Activated naive CD8-positive, alpha-beta T cell treated with anti-CD3 and anti-CD28 coated beads, Interleukin-2, amount 50 U/mL, for 16 hours (primary cell): ENCODE measurements at regions not wholly inside any gene's neighbourhood (a gene's known extent, or its start where the extent isn't known, plus 50 kb on each side); places are given as distances from the start of the nearest gene placed in this dataset.
"Not testable (repeated sequence)": the region's sequence is repeated elsewhere in the genome, so short reads cannot be mapped to it uniquely, and the experiment has no call there.

Experiments used
- DNase-seq: peaks from one replicate; pipeline ENCODE4 v3.0.0-alpha.2; 2020; ENCODE audit warnings: low read depth, low spot score

- not testable (repeated sequence) for DNase-seq
Observed at GRCh38 chr10:46802010-46802409, 109.2 kb upstream of the PTPN20 start.

GRCh38 chr10:46803082-46803481, 108.1 kb upstream of the PTPN20 start:
- DNase-seq, result not testable (repeated sequence)

GRCh38 chr10:46810222-46810621, 101.0 kb upstream of the PTPN20 start:
- DNase-seq, result not testable (repeated sequence)

GRCh38 chr10:46816126-46816525, 95.1 kb upstream of the PTPN20 start:
- not testable (repeated sequence) for DNase-seq

- not testable (repeated sequence) for DNase-seq
Observed at GRCh38 chr10:46840393-46841050, 70.7 kb upstream of the PTPN20 start.

GRCh38 chr10:46841051-46841593, 70.1 kb upstream of the PTPN20 start:
- not testable (repeated sequence) for DNase-seq

GRCh38 chr10:46845194-46845593, 66.0 kb upstream of the PTPN20 start:
- not testable (repeated sequence) for DNase-seq

GRCh38 chr10:46845640-46846039, 65.6 kb upstream of the PTPN20 start:
- DNase-seq, result not testable (repeated sequence)

- not testable (repeated sequence) for DNase-seq
Observed at GRCh38 chr10:46860753-46861152, 50.5 kb upstream of the PTPN20 start.
